Esophagus mucosa (tissue), 1 donor: ENCODE measurements at regions not wholly inside any gene's neighbourhood (a gene's known extent, or its start where the extent isn't known, plus 50 kb on each side); places are given as distances from the start of the nearest gene placed in this dataset.

Source experiments
- ATAC-seq: fragments of 200-7000 bp; cut with Tn5 transposase; one replicate; pipeline ENCODE4 v1.9.1; 2020
- donor health status: DM: yes; HTN: yes; CAD: no.

GRCh38 chr1:184326278-184326677 is 60.6 kb upstream of the C1orf21 start:
- peak; percentile 25 for ATAC-seq

- ATAC-seq = no peak
Observed at GRCh38 chr1:184329245-184329953, 57.4 kb upstream of the C1orf21 start.

- ATAC-seq = peak; percentile 26
Observed at GRCh38 chr1:184329962-184330868, 56.6 kb upstream of the C1orf21 start.

GRCh38 chr1:184330875-184331274 is 56.0 kb upstream of the C1orf21 start:
- ATAC-seq = no peak
